ENCODE measurements at regions not wholly inside any gene's neighbourhood (a gene's known extent, or its start where the extent isn't known, plus 50 kb on each side); places are given as distances from the start of the nearest gene placed in this dataset.
A peak's percentile ranks its signal among the peaks of the same experiment; 100 is the strongest.
"Not testable (repeated sequence)": the region's sequence is repeated elsewhere in the genome, so short reads cannot be mapped to it uniquely, and the experiment has no call there.

GRCh38 chr6:86872810-86873209, 64.5 kb upstream of the HTR1E start:
- DNase-seq: not testable (repeated sequence)

GRCh38 chr6:86871681-86872080, 65.6 kb upstream of the HTR1E start:
- DNase-seq: no peak

- DNase-seq: no peak
Observed at GRCh38 chr6:86869500-86869899, 67.8 kb upstream of the HTR1E start.

GRCh38 chr6:86859513-86859912, 77.8 kb upstream of the HTR1E start:
- DNase-seq: peak in 1 of 3 experiments; percentile 5

GRCh38 chr6:86858970-86859369, 78.4 kb upstream of the HTR1E start:
- DNase-seq: no peak

- no peak for DNase-seq
Observed at GRCh38 chr6:86857783-86858182, 79.5 kb upstream of the HTR1E start.

GRCh38 chr6:86856937-86857563, 80.3 kb upstream of the HTR1E start:
- peak; percentile 19 to 79 (median 33) for DNase-seq

- no peak for DNase-seq
Observed at GRCh38 chr6:86856379-86856778, 80.9 kb upstream of the HTR1E start.

GRCh38 chr6:86848986-86849385, 88.3 kb upstream of the HTR1E start:
- DNase-seq: no peak

GRCh38 chr6:86832686-86833085, 104.6 kb upstream of the HTR1E start:
- no peak for DNase-seq

- DNase-seq: no peak
Observed at GRCh38 chr6:86825436-86825835, 111.9 kb upstream of the HTR1E start.

GRCh38 chr6:86822747-86823146, 114.6 kb upstream of the HTR1E start:
- DNase-seq: no peak

- DNase-seq: no peak
Observed at GRCh38 chr6:86820750-86821149, 116.6 kb upstream of the HTR1E start.

- no peak for DNase-seq
Observed at GRCh38 chr6:86793649-86794048, 143.7 kb upstream of the HTR1E start.

GRCh38 chr6:86791476-86791875, 145.9 kb upstream of the HTR1E start:
- no peak for DNase-seq

GRCh38 chr6:86789779-86790411, 147.4 kb upstream of the HTR1E start:
- DNase-seq: no peak

- no peak for DNase-seq
Observed at GRCh38 chr6:86782328-86782727, 155.0 kb upstream of the HTR1E start.

- no peak for DNase-seq
Observed at GRCh38 chr6:86780923-86781322, 156.4 kb upstream of the HTR1E start.

- DNase-seq: no peak
Observed at GRCh38 chr6:86775893-86776292, 161.4 kb upstream of the HTR1E start.

GRCh38 chr6:86765211-86765610, 172.1 kb upstream of the HTR1E start:
- no peak for DNase-seq

- DNase-seq: not testable (repeated sequence)
Observed at GRCh38 chr6:86759953-86760352, 177.4 kb upstream of the HTR1E start.

GRCh38 chr6:86756640-86757229, 180.6 kb upstream of the HTR1E start:
- no peak for DNase-seq

- no peak for DNase-seq
Observed at GRCh38 chr6:86744048-86744447, 193.3 kb upstream of the HTR1E start.

GRCh38 chr6:86738078-86738477, 199.2 kb upstream of the HTR1E start:
- DNase-seq: no peak

- DNase-seq: peak in 1 of 3 experiments; percentile 7
Observed at GRCh38 chr6:86731631-86732030, 205.7 kb upstream of the HTR1E start.
